ENCODE measurements at regions not wholly inside any gene's neighbourhood (a gene's known extent, or its start where the extent isn't known, plus 50 kb on each side); places are given as distances from the start of the nearest gene placed in this dataset.

GRCh38 chr1:98323906-98324358 lies 337.6 kb upstream of the SNX7 start (continued):
- 0 out of 2 replicates have a peak, but pooled peaks have one; percentile 9 for TF ChIP-seq GABPA (IDR thresholded peaks at IDR 0.05; ENCODE audit: low read depth)
- no peak for TF ChIP-seq YY1 (IDR thresholded peaks at IDR 0.05; ENCODE audit: low read depth)
- peak; percentile 61; the same call in 1 of the 2 replicates for TF ChIP-seq ELF1 (IDR thresholded peaks at IDR 0.05)
- TF ChIP-seq REST (IDR thresholded peaks at IDR 0.05; ENCODE audit: low read depth, low read length) = no peak
- TF ChIP-seq EP300 (IDR thresholded peaks at IDR 0.05; ENCODE audit: borderline replicate concordance in 1 of 2, low read depth in 1 of 2, low read length in 1 of 2) = peak in 1 of 2 experiments; percentile 93; a peak in 2 of 4 replicates
- TF ChIP-seq TEAD4 (IDR thresholded peaks at IDR 0.05; ENCODE audit: borderline replicate concordance, insufficient read depth) = peak; percentile 95
- peak; percentile 91 for TF ChIP-seq FOSL2 (IDR thresholded peaks at IDR 0.05; ENCODE audit: borderline replicate concordance, low read depth)
- no peak for TF ChIP-seq RCOR1 (IDR thresholded peaks at IDR 0.05; ENCODE audit: low read length)
- peak; percentile 33; the same call in 1 of the 2 replicates for TF ChIP-seq MEF2A (IDR thresholded peaks at IDR 0.05; ENCODE audit: borderline replicate concordance, low read depth)
- TF ChIP-seq JUND (IDR thresholded peaks at IDR 0.05) = peak; percentile 96
- no peak for TF ChIP-seq FOXJ3 (CRISPR knock-in tag; IDR thresholded peaks at IDR 0.05)
- TF ChIP-seq, protein P1, sequence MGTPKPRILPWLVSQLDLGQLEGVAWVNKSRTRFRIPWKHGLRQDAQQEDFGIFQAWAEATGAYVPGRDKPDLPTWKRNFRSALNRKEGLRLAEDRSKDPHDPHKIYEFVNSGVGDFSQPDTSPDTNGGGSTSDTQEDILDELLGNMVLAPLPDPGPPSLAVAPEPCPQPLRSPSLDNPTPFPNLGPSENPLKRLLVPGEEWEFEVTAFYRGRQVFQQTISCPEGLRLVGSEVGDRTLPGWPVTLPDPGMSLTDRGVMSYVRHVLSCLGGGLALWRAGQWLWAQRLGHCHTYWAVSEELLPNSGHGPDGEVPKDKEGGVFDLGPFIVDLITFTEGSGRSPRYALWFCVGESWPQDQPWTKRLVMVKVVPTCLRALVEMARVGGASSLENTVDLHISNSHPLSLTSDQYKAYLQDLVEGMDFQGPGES (IDR thresholded peaks at IDR 0.05; ENCODE audit: low read depth, low read length) = no peak
- no peak for TF ChIP-seq ZBTB33 (IDR thresholded peaks at IDR 0.05; ENCODE audit: borderline replicate concordance, low read depth)
- TF ChIP-seq USF1 (IDR thresholded peaks at IDR 0.05; ENCODE audit: borderline replicate concordance, low read depth) = no peak
- no peak for TF ChIP-seq RFX5 (IDR thresholded peaks at IDR 0.05; ENCODE audit: low read length)
- TF ChIP-seq POLR2AphosphoS5 (IDR thresholded peaks at IDR 0.05; ENCODE audit: low read depth, low read length) = no peak
- no peak for TF ChIP-seq EZH2phosphoT487 (IDR thresholded peaks at IDR 0.05; ENCODE audit: borderline replicate concordance, low read depth)
- TF ChIP-seq CHD2 (IDR thresholded peaks at IDR 0.05; ENCODE audit: low read length, partially characterized antibody) = no peak
- peak; percentile 84 for TF ChIP-seq NFIC (IDR thresholded peaks at IDR 0.05; ENCODE audit: borderline replicate concordance)
